ENCODE measurements at regions not wholly inside any gene's neighbourhood (a gene's known extent, or its start where the extent isn't known, plus 50 kb on each side); places are given as distances from the start of the nearest gene placed in this dataset.
"Not testable (repeated sequence)": the region's sequence is repeated elsewhere in the genome, so short reads cannot be mapped to it uniquely, and the experiment has no call there.

DNA sequence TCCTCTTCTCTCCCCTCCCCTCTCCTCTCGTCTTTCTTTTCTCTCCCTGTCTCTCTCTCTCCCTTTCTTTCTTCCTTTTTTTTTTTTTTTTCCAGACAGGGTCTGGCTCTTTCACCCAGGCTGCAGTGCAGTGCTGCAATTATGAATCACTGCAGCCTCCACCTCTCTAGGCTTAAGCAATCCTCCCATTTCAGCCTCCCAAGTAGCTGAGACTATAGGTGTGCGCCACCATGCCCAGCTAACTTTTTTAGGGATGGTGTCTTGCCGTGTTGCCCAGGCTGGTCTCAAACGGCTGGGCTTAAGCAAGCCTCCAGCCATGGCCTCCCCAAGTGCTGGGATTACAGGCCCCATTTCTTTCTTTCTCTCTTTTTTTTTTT lies 59.9 kb upstream of the NCOA3 start:
- DNase-seq (ENCODE audit: low spot score): no peak

- DNase-seq (ENCODE audit: low spot score): not testable (repeated sequence)
These were observed 58.6 kb upstream of the NCOA3 start for GRCh38 chr20:47443060-47443459.

- DNase-seq (ENCODE audit: low spot score): no peak
These were observed 57.1 kb upstream of the NCOA3 start for GRCh38 chr20:47444584-47444983.

GRCh38 chr20:47445291-47445690 lies 56.4 kb upstream of the NCOA3 start:
- no peak for DNase-seq (ENCODE audit: low spot score)

GRCh38 chr20:47447350-47448296 lies 54.1 kb upstream of the NCOA3 start:
- not testable (repeated sequence) for DNase-seq (ENCODE audit: low spot score)

DNA sequence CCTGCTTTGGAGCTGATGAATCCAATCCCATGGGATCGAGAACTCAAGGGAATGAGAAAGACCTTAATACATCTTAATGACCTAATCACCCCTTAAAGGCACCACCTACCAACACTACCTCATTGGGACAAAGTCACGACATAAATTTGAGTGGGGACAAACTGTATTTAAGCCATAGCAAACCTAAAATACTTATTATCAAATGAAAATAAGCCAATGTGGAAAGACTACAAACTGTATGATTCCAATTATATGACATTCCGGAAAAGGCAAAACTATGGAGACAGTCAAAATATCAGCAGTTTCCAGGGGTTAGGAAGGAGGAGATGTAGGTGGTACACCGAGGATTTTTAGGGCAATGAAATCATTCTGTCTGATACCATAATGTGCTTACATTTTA lies 53.3 kb upstream of the NCOA3 start:
- DNase-seq (ENCODE audit: low spot score): no peak

DNA sequence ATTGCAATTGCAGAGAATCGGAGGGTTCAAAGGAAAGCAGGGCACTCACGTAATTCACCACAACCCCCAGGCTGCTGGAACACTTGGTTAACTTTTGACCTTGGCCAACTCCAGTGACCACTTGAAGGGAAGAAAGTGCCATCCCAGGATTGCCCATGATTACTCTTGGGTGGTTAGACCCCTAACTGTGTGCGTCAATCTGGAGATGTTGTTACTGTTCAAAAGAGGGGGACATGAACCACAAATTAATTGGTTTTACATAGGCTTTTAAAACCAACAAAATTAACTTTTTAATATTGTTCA lies 50.1 kb upstream of the NCOA3 start:
- DNase-seq (ENCODE audit: low spot score): no peak
